DMS53 treated with DMSO at 0.1 percent for 48 hours (cell line): ENCODE measurements at regions not wholly inside any gene's neighbourhood (a gene's known extent, or its start where the extent isn't known, plus 50 kb on each side); places are given as distances from the start of the nearest gene placed in this dataset.
"Not testable (repeated sequence)": the region's sequence is repeated elsewhere in the genome, so short reads cannot be mapped to it uniquely, and the experiment has no call there.

Experiments
- DNase-seq: peaks from one replicate; lab custom pipeline; 2025; ENCODE audit not compliant: unreplicated experiment; lab: John Stamatoyannopoulos, UW

DNA sequence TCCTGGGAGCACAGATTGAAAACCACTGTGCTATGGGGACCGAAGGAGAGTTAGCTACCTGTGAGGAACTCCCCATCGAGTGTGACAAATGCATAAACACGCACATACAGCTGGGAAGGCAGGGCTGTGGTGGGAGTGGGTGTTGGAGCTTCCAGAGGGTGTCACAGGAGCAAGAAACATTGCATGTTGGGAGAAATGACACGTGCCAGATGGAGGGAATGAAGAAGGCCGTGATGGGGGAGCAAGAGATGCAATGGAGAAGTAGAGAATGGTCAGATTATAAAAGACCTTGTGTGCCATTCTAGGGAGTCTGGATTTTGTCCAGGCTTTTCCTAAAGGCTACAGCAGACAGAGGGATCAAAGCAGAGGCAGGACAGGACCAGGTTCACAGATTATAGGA lies 91.1 kb upstream of the NDUFV2 start:
- no peak for DNase-seq

GRCh38 chr18:9013926-9014373 lies 88.5 kb upstream of the NDUFV2 start:
- no peak for DNase-seq

DNA sequence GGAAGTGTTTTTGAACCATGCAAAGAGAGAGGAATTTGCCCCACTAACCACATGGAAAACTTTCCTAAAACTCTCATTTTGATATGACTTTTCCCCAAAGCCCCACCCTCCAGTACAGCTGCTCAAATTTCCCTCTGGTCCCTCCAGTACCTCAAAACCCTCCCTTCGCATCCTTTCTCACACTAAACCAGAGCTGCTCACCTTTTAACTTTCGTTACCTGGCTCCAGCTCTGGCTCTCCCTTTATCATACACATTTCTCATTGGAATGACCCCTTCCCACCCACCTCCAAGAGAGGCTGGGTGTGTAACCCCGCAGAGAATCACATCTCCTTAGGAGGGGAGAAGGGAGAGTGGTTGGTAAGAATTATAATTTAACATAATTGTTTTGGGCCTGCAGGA lies 86.8 kb upstream of the NDUFV2 start:
- no peak for DNase-seq

DNA sequence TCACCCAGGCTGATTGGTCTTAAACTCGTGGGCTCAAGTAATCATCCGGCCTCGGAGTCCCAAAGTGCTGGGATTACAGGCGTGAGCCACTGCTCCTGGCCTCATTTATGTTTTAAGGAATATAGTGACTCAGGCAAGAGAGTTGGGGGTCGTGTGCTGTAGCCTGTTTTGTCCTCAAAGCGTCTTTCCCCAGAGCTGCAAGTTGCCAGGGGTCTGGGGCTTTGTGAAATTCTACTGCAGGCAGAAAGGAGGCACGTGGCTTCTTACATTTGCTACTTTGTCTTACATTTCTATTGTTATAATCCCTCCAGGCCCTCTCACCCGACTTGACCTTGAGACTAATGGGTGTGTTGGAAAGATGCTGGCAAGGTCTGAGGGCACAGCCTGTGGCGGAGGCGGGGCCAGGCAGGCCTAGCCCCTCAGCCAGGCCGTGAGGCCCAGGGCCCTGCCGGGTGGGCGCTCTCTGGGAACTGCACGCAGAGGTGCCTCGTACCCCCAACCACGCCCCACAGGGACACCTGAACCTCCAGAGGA lies 85.8 kb upstream of the NDUFV2 start:
- DNase-seq: no peak

DNA sequence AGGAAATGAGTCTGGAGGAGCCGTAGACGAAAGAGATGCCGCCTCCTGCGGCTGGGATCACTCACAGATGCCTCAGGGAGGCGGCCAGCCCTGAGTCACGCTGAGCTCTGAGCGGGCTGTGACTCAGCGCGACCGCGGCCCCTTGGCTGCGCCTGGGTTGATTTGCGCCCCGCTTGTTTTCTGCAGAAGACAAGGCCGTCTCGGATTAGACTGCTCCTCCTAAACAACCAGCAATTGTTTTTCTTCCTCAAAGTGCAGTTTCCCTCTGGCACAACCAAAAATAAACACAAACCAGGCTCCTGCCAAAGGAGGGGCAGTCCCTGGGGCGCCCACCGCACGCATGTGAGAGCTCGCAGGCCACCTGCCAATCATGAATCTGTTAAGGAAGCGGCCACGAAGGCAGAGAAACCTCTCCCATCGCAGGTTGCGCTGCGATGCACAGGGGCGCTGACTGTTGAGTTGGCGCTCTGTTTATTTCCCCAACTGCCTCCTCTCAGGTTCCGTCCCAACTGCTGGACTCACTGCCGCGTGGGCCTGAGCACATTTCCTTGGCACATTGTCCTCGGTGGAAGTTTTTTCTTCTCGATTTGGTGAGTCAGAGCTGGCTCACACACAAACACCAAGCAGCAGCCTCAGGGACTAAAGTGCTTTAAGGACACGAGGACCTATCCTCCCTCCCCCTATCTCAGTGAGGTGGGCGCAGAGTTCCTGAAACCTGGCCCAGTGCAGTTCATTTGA lies 85.2 kb upstream of the NDUFV2 start:
- no peak for DNase-seq

- no peak for DNase-seq
Measured at GRCh38 chr18:9017905-9018227, 84.6 kb upstream of the NDUFV2 start.

DNA sequence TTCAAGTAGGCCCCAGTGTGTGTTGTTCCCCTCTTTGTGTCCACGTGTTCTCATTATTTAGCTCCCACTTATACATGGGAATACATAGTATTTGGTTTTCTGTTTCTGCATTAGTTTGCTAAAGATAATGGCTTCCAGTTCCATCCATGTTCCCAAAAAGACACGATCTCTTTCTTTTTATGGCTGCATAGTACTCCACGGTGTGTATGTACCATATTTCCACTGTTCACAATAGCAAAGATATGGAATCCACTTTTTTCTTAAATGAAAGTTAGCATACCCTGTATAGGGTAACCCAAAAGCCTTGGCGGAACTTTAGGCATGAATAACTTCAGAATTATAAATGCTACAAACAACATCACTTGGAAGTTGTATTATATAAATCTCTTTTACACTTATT lies 83.4 kb upstream of the NDUFV2 start:
- no peak for DNase-seq

GRCh38 chr18:9020221-9020620 lies 82.3 kb upstream of the NDUFV2 start:
- DNase-seq: no peak

DNA sequence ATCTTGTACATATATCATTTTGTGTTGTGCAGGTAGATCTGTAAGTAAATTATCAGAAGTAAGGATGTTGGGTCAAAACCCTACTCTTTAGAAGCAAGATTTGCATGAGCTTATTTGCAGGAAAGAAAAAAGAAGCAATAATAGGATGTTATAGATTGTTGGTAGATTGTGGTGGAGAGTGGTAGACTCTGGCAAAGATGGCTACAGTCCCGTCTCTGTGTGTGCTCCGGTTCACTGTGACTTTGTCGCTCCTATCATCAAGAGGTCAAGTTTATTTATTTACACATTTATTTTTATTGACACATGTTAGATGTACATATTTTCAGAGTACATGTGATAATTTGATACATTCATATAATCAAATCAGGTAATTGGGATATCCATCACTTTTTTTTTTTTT lies 81.0 kb upstream of the NDUFV2 start:
- no peak for DNase-seq

GRCh38 chr18:9022397-9023155 lies 79.9 kb upstream of the NDUFV2 start:
- no peak for DNase-seq

- DNase-seq: not testable (repeated sequence)
Measured at GRCh38 chr18:9024031-9024646, 78.4 kb upstream of the NDUFV2 start.

GRCh38 chr18:9025091-9025838 lies 77.2 kb upstream of the NDUFV2 start:
- peak; percentile 96 for DNase-seq

DNA sequence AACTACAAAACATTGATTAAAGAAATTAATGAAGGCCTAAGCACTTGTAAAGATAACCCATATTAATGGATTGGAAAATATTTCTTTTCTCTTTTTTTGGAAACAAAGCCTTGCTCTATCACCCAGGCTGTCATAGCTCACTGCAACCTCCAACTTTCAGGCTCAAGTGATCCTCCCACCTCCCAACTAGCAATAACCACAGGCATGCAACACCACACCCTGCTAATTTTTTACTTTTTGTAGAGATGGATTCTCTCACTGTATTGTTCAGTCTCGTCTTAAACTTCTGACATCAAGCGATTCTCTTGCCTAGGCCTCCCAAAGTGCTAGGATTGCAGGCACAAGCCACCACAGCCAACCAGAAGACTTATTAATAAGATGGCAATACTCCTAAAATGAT lies 73.4 kb upstream of the NDUFV2 start:
- no peak for DNase-seq

- DNase-seq: no peak
Measured at GRCh38 chr18:9032519-9032918, 70.0 kb upstream of the NDUFV2 start.

DNA sequence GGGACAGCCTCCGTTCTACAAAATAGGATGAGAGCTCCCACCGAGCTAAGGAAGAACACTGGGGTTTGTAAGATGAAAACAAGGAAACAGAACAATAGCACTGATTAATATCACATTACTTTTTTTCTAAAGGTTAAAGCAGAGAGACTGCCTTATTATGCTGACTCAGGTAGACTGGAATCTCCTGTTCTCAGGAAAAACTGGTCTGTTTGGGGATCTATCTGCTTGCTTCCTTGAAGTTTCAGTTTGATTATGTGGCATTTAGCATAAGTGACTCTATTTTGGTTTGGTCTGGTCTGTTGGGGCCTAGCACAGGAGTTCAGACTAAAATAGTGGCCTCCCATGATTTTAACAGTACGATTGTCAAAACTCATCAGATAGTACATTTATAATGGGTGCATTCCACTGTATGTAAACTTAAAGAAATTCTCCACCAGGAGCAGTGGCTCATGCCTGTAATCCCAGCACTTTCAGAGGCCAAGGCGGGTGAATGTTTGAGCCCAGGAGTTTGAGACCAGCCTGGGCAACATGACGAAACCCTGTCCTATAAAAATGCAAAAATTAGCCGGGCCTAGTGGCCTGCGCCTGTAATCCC lies 64.1 kb upstream of the NDUFV2 start:
- DNase-seq: no peak

GRCh38 chr18:9039441-9040071 lies 62.9 kb upstream of the NDUFV2 start:
- DNase-seq: no peak

DNA sequence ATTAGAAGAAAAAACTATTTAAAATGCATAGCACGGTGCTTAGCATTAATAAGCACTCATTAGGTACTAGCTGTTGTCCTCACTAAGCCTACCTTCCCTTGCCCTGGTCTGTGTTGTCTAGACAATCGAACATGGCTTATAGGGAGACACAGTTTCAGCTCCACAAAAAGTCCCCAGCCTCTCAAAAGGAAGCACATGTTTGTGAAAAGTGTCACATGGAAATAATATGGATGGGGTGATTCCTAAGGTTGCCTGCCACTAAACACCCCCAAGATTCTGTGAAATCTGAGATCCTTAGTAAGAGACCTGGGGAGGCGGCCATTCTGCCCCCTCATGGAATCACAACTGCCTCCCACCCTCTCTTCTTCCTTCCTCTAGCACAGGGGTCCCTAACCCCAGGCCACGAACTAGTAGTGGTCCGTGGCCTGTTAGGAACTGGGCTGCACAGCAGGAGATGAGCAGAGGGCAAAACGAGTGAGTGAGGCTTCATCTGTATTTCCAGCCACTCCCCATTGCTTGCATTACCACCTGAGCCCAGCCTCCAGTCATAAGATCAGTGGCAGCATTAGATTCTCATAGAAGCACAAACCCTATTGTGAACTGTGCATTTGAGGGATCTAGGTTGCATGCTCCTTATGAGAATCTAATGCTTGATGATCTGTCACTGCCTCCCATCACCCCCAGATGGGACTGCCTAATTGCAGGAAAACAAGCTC lies 59.6 kb upstream of the NDUFV2 start:
- no peak for DNase-seq

GRCh38 chr18:9043581-9043980 lies 58.9 kb upstream of the NDUFV2 start:
- no peak for DNase-seq

- no peak for DNase-seq
Measured at GRCh38 chr18:9047715-9048114, 54.8 kb upstream of the NDUFV2 start.

GRCh38 chr18:9048236-9048635 lies 54.3 kb upstream of the NDUFV2 start:
- no peak for DNase-seq
